ENCODE measurements at regions not wholly inside any gene's neighbourhood (a gene's known extent, or its start where the extent isn't known, plus 50 kb on each side); places are given as distances from the start of the nearest gene placed in this dataset.

DNA sequence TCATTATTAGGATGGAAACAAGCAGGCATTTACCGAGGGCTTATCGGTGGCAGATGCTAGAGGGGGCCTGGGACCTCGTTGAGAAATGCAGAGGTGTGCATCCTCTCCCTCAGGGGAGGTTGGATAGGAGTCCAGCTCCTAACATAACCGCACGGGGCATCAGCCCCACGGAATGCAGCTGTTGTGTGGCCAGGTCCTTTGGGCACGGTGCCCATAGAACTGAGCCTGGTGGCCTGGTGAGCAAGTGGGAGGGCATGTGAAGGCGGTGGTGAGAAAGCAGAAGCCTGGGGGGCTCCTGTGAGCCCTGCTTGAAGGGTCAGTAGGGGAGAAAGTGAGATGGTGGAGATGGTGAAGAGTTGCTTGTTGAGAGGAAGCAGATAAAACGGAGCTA, 143.7 kb downstream of the CDH26 start:
- TF ChIP-seq, protein P1, sequence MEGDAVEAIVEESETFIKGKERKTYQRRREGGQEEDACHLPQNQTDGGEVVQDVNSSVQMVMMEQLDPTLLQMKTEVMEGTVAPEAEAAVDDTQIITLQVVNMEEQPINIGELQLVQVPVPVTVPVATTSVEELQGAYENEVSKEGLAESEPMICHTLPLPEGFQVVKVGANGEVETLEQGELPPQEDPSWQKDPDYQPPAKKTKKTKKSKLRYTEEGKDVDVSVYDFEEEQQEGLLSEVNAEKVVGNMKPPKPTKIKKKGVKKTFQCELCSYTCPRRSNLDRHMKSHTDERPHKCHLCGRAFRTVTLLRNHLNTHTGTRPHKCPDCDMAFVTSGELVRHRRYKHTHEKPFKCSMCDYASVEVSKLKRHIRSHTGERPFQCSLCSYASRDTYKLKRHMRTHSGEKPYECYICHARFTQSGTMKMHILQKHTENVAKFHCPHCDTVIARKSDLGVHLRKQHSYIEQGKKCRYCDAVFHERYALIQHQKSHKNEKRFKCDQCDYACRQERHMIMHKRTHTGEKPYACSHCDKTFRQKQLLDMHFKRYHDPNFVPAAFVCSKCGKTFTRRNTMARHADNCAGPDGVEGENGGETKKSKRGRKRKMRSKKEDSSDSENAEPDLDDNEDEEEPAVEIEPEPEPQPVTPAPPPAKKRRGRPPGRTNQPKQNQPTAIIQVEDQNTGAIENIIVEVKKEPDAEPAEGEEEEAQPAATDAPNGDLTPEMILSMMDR (IDR thresholded peaks at IDR 0.05; ENCODE audit: low read length): no peak
- no peak for TF ChIP-seq EZH2phosphoT487 (IDR thresholded peaks at IDR 0.05; ENCODE audit: low read length)
